ENCODE measurements at regions not wholly inside any gene's neighbourhood (a gene's known extent, or its start where the extent isn't known, plus 50 kb on each side); places are given as distances from the start of the nearest gene placed in this dataset.

GRCh38 chr2:125543968-125544514, 1111.9 kb upstream of the GYPC start:
- WGBS (ENCODE audit: low lambda C conversion rate, missing lambda C conversion rate) = 67% methylated on average over 1 of the region's 1 CpG
- TF ChIP-seq EZH2phosphoT487 (IDR thresholded peaks at IDR 0.05; ENCODE audit: low read depth, severe bottlenecking, unreplicated experiment) (no peak), EZH2 (IDR thresholded peaks at IDR 0.05; ENCODE audit: borderline replicate concordance) (no peak), CTCF (IDR thresholded peaks at IDR 0.05; ENCODE audit: poor library complexity) (no peak)

GRCh38 chr2:125553768-125554167, 1102.2 kb upstream of the GYPC start:
- Histone ChIP-seq H3K4me3 (no peak overlapping the region), H3K79me2 (no peaks in the 10 kb centered on the region), H3K36me3 (replicated peaks; ENCODE audit: insufficient read depth, low read depth) (no peaks in the 10 kb centered on the region), H3K4me1 (ENCODE audit: insufficient read depth) (no peaks in the 10 kb centered on the region), H2AFZ (no peak overlapping the region), H3K9me2 (replicated peaks; ENCODE audit: insufficient read depth) (no peaks in the 10 kb centered on the region), H3K27me3 (no peaks in the 10 kb centered on the region), H3K9me3 (ENCODE audit: low read depth) (no peaks in the 10 kb centered on the region), H3K27ac (no peak overlapping the region), H3K4me2 (no peak overlapping the region), H4K20me1 (ENCODE audit: insufficient read depth, poor library complexity, severe bottlenecking) (no peaks in the 10 kb centered on the region)
- WGBS (ENCODE audit: low lambda C conversion rate, missing lambda C conversion rate) = 85% methylated on average over 1 of the region's 1 CpG
- no peak for DNase-seq (ENCODE audit: low spot score)
- no peak for TF ChIP-seq EZH2 (IDR thresholded peaks at IDR 0.05; ENCODE audit: borderline replicate concordance)
- TF ChIP-seq EZH2phosphoT487 (IDR thresholded peaks at IDR 0.05; ENCODE audit: low read depth, severe bottlenecking, unreplicated experiment) = no peak
- TF ChIP-seq CTCF (IDR thresholded peaks at IDR 0.05; ENCODE audit: poor library complexity) = no peak

More at GRCh38 chr2:125543968-125544514, 1111.9 kb upstream of the GYPC start:
- no peaks in the 10 kb centered on the region for H4K20me1 ChIP-seq (ENCODE audit: insufficient read depth, poor library complexity, severe bottlenecking)
- no peak overlapping the region for H3K27ac ChIP-seq
- no peaks in the 10 kb centered on the region for H3K9me2 ChIP-seq (replicated peaks; ENCODE audit: insufficient read depth)
- H2AFZ ChIP-seq = no peak overlapping the region
- H3K4me1 ChIP-seq (ENCODE audit: insufficient read depth) = no peaks in the 10 kb centered on the region
- no peaks in the 10 kb centered on the region for H3K36me3 ChIP-seq (replicated peaks; ENCODE audit: insufficient read depth, low read depth)
- no peak for DNase-seq (ENCODE audit: low spot score)
- no peaks in the 10 kb centered on the region for H3K79me2 ChIP-seq
- no peak overlapping the region for H3K4me3 ChIP-seq
- H3K27me3 ChIP-seq = no peaks in the 10 kb centered on the region
- no peaks in the 10 kb centered on the region for H3K9me3 ChIP-seq (ENCODE audit: low read depth)
- H3K4me2 ChIP-seq = no peak overlapping the region

- H3K27ac ChIP-seq = no peak overlapping the region
- no peaks in the 10 kb centered on the region for H3K79me2 ChIP-seq
- no peak overlapping the region for H3K4me3 ChIP-seq
- no peak overlapping the region for H2AFZ ChIP-seq
- DNase-seq (ENCODE audit: low spot score) = no peak
- no peaks in the 10 kb centered on the region for H3K4me1 ChIP-seq (ENCODE audit: insufficient read depth)
- no peak for TF ChIP-seq EZH2 (IDR thresholded peaks at IDR 0.05; ENCODE audit: borderline replicate concordance)
- TF ChIP-seq EZH2phosphoT487 (IDR thresholded peaks at IDR 0.05; ENCODE audit: low read depth, severe bottlenecking, unreplicated experiment) = no peak
- no peaks in the 10 kb centered on the region for H3K36me3 ChIP-seq (replicated peaks; ENCODE audit: insufficient read depth, low read depth)
- H3K9me3 ChIP-seq (ENCODE audit: low read depth) = no peaks in the 10 kb centered on the region
- H4K20me1 ChIP-seq (ENCODE audit: insufficient read depth, poor library complexity, severe bottlenecking) = no peaks in the 10 kb centered on the region
- no peak overlapping the region for H3K4me2 ChIP-seq
- WGBS (ENCODE audit: low lambda C conversion rate, missing lambda C conversion rate) = 69% methylated on average over 2 of the region's 2 CpGs
- no peaks in the 10 kb centered on the region for H3K27me3 ChIP-seq
- H3K9me2 ChIP-seq (replicated peaks; ENCODE audit: insufficient read depth) = no peaks in the 10 kb centered on the region
Observed at GRCh38 chr2:125554956-125555355, 1101.0 kb upstream of the GYPC start.

- H3K4me1 ChIP-seq (ENCODE audit: insufficient read depth) = no peaks in the 10 kb centered on the region
- no peak overlapping the region for H3K4me2 ChIP-seq
- H3K79me2 ChIP-seq = no peaks in the 10 kb centered on the region
- no peak overlapping the region for H3K4me3 ChIP-seq
- 85% methylated on average over 3 of the region's 3 CpGs for WGBS (ENCODE audit: low lambda C conversion rate, missing lambda C conversion rate)
- no peak overlapping the region for H2AFZ ChIP-seq
- H3K36me3 ChIP-seq (replicated peaks; ENCODE audit: insufficient read depth, low read depth) = no peaks in the 10 kb centered on the region
- TF ChIP-seq EZH2phosphoT487 (IDR thresholded peaks at IDR 0.05; ENCODE audit: low read depth, severe bottlenecking, unreplicated experiment) = no peak
- no peak for TF ChIP-seq EZH2 (IDR thresholded peaks at IDR 0.05; ENCODE audit: borderline replicate concordance)
- TF ChIP-seq CTCF (IDR thresholded peaks at IDR 0.05; ENCODE audit: poor library complexity) = no peak
- no peak for DNase-seq (ENCODE audit: low spot score)
- H3K9me3 ChIP-seq (ENCODE audit: low read depth) = no peaks in the 10 kb centered on the region
- no peak overlapping the region for H3K27ac ChIP-seq
- H4K20me1 ChIP-seq (ENCODE audit: insufficient read depth, poor library complexity, severe bottlenecking) = no peaks in the 10 kb centered on the region
- no peaks in the 10 kb centered on the region for H3K27me3 ChIP-seq
- H3K9me2 ChIP-seq (replicated peaks; ENCODE audit: insufficient read depth) = no peaks in the 10 kb centered on the region
Observed at GRCh38 chr2:125559186-125559585, 1096.8 kb upstream of the GYPC start.
